Endodermal cell (in vitro differentiated cells): ENCODE measurements at regions not wholly inside any gene's neighbourhood (a gene's known extent, or its start where the extent isn't known, plus 50 kb on each side); places are given as distances from the start of the nearest gene placed in this dataset.

Experiments
- DNase-seq: peaks from one replicate; pipeline ENCODE4 v3.0.0-alpha.2; 2017
- H3K27ac ChIP-seq: 2 replicates; pipeline ENCODE4 v1.5.1; 2013; ENCODE audit warnings: mild to moderate bottlenecking, low read depth, low read length, moderate library complexity
- H3K27me3 ChIP-seq: 2 replicates; pipeline ENCODE4 v1.6.1; 2013; ENCODE audit warnings: mild to moderate bottlenecking, low read length, moderate library complexity; ENCODE audit not compliant: insufficient read depth, control insufficient read depth, poor library complexity, severe bottlenecking
- H3K36me3 ChIP-seq: 2 replicates; pipeline ENCODE4 v1.7.0; 2013; ENCODE audit warnings: mild to moderate bottlenecking, low read length, moderate library complexity; ENCODE audit not compliant: control insufficient read depth, insufficient read depth
- H3K4me1 ChIP-seq: one replicate; pipeline ENCODE4 v1.7.0; 2013; ENCODE audit warnings: low read length; ENCODE audit not compliant: control insufficient read depth, insufficient read depth
- H3K4me3 ChIP-seq: 2 replicates; pipeline ENCODE4 v1.5.1; 2013; ENCODE audit warnings: mild to moderate bottlenecking, low read length, moderate library complexity
- H3K9ac ChIP-seq: 2 replicates; pipeline ENCODE4 v1.6.1; 2013; ENCODE audit warnings: mild to moderate bottlenecking, low read length, moderate library complexity; ENCODE audit not compliant: poor library complexity, severe bottlenecking; ENCODE audit errors: extremely low read depth
- H3K9me3 ChIP-seq: 2 replicates; pipeline ENCODE4 v1.6.1; 2013; ENCODE audit warnings: mild to moderate bottlenecking, low read length, moderate library complexity; ENCODE audit not compliant: control insufficient read depth
- H3K27ac Mint-ChIP-seq: 2 replicates; pipeline ENCODE4 v1.8.0; 2020; ENCODE audit warnings: mixed read lengths
- H3K27me3 Mint-ChIP-seq: 2 replicates; pipeline ENCODE4 v1.8.0; 2021; ENCODE audit warnings: mild to moderate bottlenecking, mixed read lengths; ENCODE audit not compliant: insufficient read depth
- H3K36me3 Mint-ChIP-seq: 2 replicates; pipeline ENCODE4 v1.8.0; 2020; ENCODE audit warnings: low read depth, mixed read lengths
- H3K4me1 Mint-ChIP-seq: 2 replicates; pipeline ENCODE4 v1.8.0; 2020; ENCODE audit warnings: mixed read lengths
- H3K4me3 Mint-ChIP-seq: 2 replicates; pipeline ENCODE4 v1.8.0; 2020; ENCODE audit warnings: mild to moderate bottlenecking, moderate library complexity, mixed read lengths
- H3K9me3 Mint-ChIP-seq: 2 replicates; pipeline ENCODE4 v1.8.0; 2020; ENCODE audit warnings: mild to moderate bottlenecking, mixed read lengths
- CTCF ChIP-seq: fragments of 200-600 bp; sonication (generic); conservative IDR thresholded peaks from 2 replicates; pipeline ENCODE4 v1.5.0; 2021; ENCODE audit warnings: antibody characterized with exemption, mild to moderate bottlenecking
- WGBS, 2 experiments: methylation state at CpG; one replicate each; pipeline versions ENCODE4 v1.1.5 to v1.1.7; 2013; ENCODE audit warnings: missing lambda C conversion rate in 2 of 2, mixed read lengths in 1 of 2; ENCODE audit not compliant: insufficient coverage in 1 of 2, insufficient read length in 1 of 2; 5-methylcytosine and 5-hydroxymethylcytosine counted together

GRCh38 chr7:156074982-156075615, 262.8 kb upstream of the SHH start:
- no peak overlapping the region for H3K27ac Mint-ChIP-seq
- no peaks in the 10 kb centered on the region for H3K4me1 ChIP-seq
- no peak overlapping the region for H3K27ac ChIP-seq
- no peaks in the 10 kb centered on the region for H3K27me3 ChIP-seq
- no peak for DNase-seq
- no peaks in the 10 kb centered on the region for H3K36me3 ChIP-seq
- peaks cover 4% of the 10 kb centered on the region for H3K27me3 Mint-ChIP-seq
- H3K9me3 ChIP-seq = no peaks in the 10 kb centered on the region
- no peak overlapping the region for H3K4me3 ChIP-seq
- H3K4me3 Mint-ChIP-seq = no peak overlapping the region
- peak; percentile 26 for TF ChIP-seq CTCF
- peaks cover 3% of the 10 kb centered on the region for H3K9me3 Mint-ChIP-seq
- H3K9ac ChIP-seq = no peak overlapping the region
- 92 to 97% methylated on average over 26 to 28 of the region's 28 CpGs for WGBS, 2 experiments
- no peaks in the 10 kb centered on the region for H3K36me3 Mint-ChIP-seq
- H3K4me1 Mint-ChIP-seq = no peaks in the 10 kb centered on the region

- Histone ChIP-seq H3K9me3 (no peaks in the 10 kb centered on the region), H3K4me1 (no peaks in the 10 kb centered on the region), H3K36me3 (no peaks in the 10 kb centered on the region), H3K27me3 (no peaks in the 10 kb centered on the region), H3K27ac (no peak overlapping the region), H3K4me3 (no peak overlapping the region), H3K9ac (no peak overlapping the region)
- H3K27me3 Mint-ChIP-seq = peaks cover under 1% of the 10 kb centered on the region
- H3K4me1 Mint-ChIP-seq = no peaks in the 10 kb centered on the region
- no peak overlapping the region for H3K27ac Mint-ChIP-seq
- no peak overlapping the region for H3K4me3 Mint-ChIP-seq
- TF ChIP-seq CTCF = no peak
- H3K36me3 Mint-ChIP-seq = no peaks in the 10 kb centered on the region
- no peak for DNase-seq
- no peaks in the 10 kb centered on the region for H3K9me3 Mint-ChIP-seq
- WGBS, 2 experiments = 91 to 92% methylated on average over 9 to 11 of the region's 11 CpGs
These were observed 261.8 kb upstream of the SHH start for GRCh38 chr7:156074084-156074483.

GRCh38 chr7:156073366-156074052, 261.2 kb upstream of the SHH start:
- TF ChIP-seq CTCF = no peak
- Histone ChIP-seq H3K9me3 (no peaks in the 10 kb centered on the region), H3K27me3 (no peaks in the 10 kb centered on the region), H3K4me3 (no peak overlapping the region), H3K9ac (no peak overlapping the region), H3K27ac (no peak overlapping the region), H3K4me1 (no peaks in the 10 kb centered on the region), H3K36me3 (no peaks in the 10 kb centered on the region)
- Mint-ChIP-seq H3K27ac (no peak overlapping the region), H3K27me3 (no peaks in the 10 kb centered on the region), H3K36me3 (no peaks in the 10 kb centered on the region), H3K4me1 (no peaks in the 10 kb centered on the region), H3K9me3 (no peaks in the 10 kb centered on the region), H3K4me3 (no peak overlapping the region)
- WGBS, 2 experiments = 90 to 91% methylated on average over 6 to 13 of the region's 13 CpGs
- DNase-seq = no peak
